HEK293 (cell line): ENCODE measurements at regions not wholly inside any gene's neighbourhood (a gene's known extent, or its start where the extent isn't known, plus 50 kb on each side); places are given as distances from the start of the nearest gene placed in this dataset.

Source experiments
- ZNF10 ChIP-seq: fragments of 450-650 bp; formaldehyde crosslinking; IDR thresholded peaks from 2 replicates; pipeline ENCODE4 v1.5.1; 2017; ENCODE audit warnings: missing biosample characterization, missing genetic modification characterization
- ZNF146 ChIP-seq: fragments of 450-650 bp; formaldehyde crosslinking; IDR thresholded peaks from 2 replicates; pipeline ENCODE4 v1.5.1; 2016; ENCODE audit warnings: missing biosample characterization, missing genetic modification characterization
- TF ChIP-seq, protein P1 (sequence below): fragments of 450-650 bp; formaldehyde crosslinking; optimal IDR thresholded peaks from 2 replicates; pipeline ENCODE3; 2016; ENCODE audit warnings: missing biosample characterization, mild to moderate bottlenecking, missing genetic modification characterization

DNA sequence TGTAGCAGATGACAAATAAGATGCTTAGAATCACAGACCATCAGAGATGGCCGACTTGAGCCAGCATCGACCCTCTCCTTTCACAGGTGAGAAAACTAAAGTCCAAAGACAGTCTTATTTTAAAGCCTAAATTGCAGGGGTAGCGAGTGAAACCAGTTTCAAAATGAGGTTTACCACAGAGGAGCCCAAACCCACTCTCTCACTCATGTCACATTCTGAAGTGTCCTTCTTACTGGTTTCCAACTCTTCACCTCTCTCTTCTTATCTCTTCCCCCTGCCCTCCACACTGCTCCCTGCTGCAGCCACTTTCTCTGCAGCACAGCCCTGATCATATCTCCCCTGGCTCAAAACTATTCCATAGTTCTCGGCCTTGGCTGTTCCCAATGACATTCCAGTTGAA lies 57.0 kb upstream of the NID2 start:
- no peak for TF ChIP-seq ZNF146 (tag by site-specific recombination)
- TF ChIP-seq ZNF10, result no peak
- TF ChIP-seq, protein P1, sequence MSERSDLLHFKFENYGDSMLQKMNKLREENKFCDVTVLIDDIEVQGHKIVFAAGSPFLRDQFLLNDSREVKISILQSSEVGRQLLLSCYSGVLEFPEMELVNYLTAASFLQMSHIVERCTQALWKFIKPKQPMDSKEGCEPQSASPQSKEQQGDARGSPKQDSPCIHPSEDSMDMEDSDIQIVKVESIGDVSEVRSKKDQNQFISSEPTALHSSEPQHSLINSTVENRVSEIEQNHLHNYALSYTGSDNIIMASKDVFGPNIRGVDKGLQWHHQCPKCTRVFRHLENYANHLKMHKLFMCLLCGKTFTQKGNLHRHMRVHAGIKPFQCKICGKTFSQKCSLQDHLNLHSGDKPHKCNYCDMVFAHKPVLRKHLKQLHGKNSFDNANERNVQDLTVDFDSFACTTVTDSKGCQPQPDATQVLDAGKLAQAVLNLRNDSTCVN (tag by site-specific recombination), result no peak
